M059J (cell line): ENCODE measurements at regions not wholly inside any gene's neighbourhood (a gene's known extent, or its start where the extent isn't known, plus 50 kb on each side); places are given as distances from the start of the nearest gene placed in this dataset.

Experiments used
- DNase-seq: peaks from one replicate; pipeline ENCODE4 v3.0.0-alpha.2; 2012; ENCODE audit warnings: low read depth

GRCh38 chr2:217412721-217413120 is 552.9 kb upstream of the TNP1 start:
- no peak for DNase-seq

- no peak for DNase-seq
Measured at GRCh38 chr2:217412277-217412676, 552.4 kb upstream of the TNP1 start.

- no peak for DNase-seq
Measured at GRCh38 chr2:217410681-217410960, 550.8 kb upstream of the TNP1 start.

- DNase-seq: no peak
Measured at GRCh38 chr2:217409949-217410680, 550.3 kb upstream of the TNP1 start.

- no peak for DNase-seq
Measured at GRCh38 chr2:217407362-217407761, 547.5 kb upstream of the TNP1 start.

- no peak for DNase-seq
Measured at GRCh38 chr2:217404236-217404760, 544.4 kb upstream of the TNP1 start.

GRCh38 chr2:217402761-217403383 is 543.0 kb upstream of the TNP1 start:
- peak; percentile 58 for DNase-seq

- no peak for DNase-seq
Measured at GRCh38 chr2:217402144-217402543, 542.3 kb upstream of the TNP1 start.

GRCh38 chr2:217399291-217399690 is 539.4 kb upstream of the TNP1 start:
- DNase-seq: peak; percentile 70

GRCh38 chr2:217398860-217399259 is 539.0 kb upstream of the TNP1 start:
- DNase-seq: no peak

GRCh38 chr2:217398101-217398500 is 538.2 kb upstream of the TNP1 start:
- no peak for DNase-seq

- DNase-seq: no peak
Measured at GRCh38 chr2:217396586-217396985, 536.7 kb upstream of the TNP1 start.

GRCh38 chr2:217396165-217396564 is 536.3 kb upstream of the TNP1 start:
- peak; percentile 95 for DNase-seq

- peak; percentile 48 for DNase-seq
Measured at GRCh38 chr2:217394510-217395351, 534.9 kb upstream of the TNP1 start.

- peak; percentile 96 for DNase-seq
Measured at GRCh38 chr2:217393585-217394032, 533.7 kb upstream of the TNP1 start.

GRCh38 chr2:217392930-217393584 is 533.2 kb upstream of the TNP1 start:
- DNase-seq: no peak

GRCh38 chr2:217387776-217388387 is 528.0 kb upstream of the TNP1 start:
- peak; percentile 93 for DNase-seq

GRCh38 chr2:217386041-217386440 is 526.2 kb upstream of the TNP1 start:
- DNase-seq: no peak

- DNase-seq: peak; percentile 89
Measured at GRCh38 chr2:217383620-217384019, 523.8 kb upstream of the TNP1 start.

- peak; percentile 61 for DNase-seq
Measured at GRCh38 chr2:217382794-217383193, 522.9 kb upstream of the TNP1 start.

GRCh38 chr2:217379807-217380206 is 519.9 kb upstream of the TNP1 start:
- no peak for DNase-seq

GRCh38 chr2:217372794-217373193 is 512.9 kb upstream of the TNP1 start:
- no peak for DNase-seq
